HEK293T (cell line): ENCODE measurements at regions not wholly inside any gene's neighbourhood (a gene's known extent, or its start where the extent isn't known, plus 50 kb on each side); places are given as distances from the start of the nearest gene placed in this dataset.

Source experiments
- CTCF ChIA-PET: fragments of 350-600 bp; formaldehyde crosslinking; extraction: SDS; loops from one replicate; lab custom pipeline; 2021; ENCODE audit warnings: antibody characterized with exemption, inconsistent platforms; lab: Yijun Ruan, JAX
- POLR2A ChIA-PET: fragments of 350-600 bp; formaldehyde crosslinking; extraction: SDS; loops from one replicate; lab custom pipeline; 2020; ENCODE audit warnings: antibody characterized with exemption, inconsistent platforms; lab: Yijun Ruan, JAX
- DNase-seq: peaks from one replicate; pipeline ENCODE4 v3.0.0; 2012; ENCODE audit warnings: mixed read lengths; ENCODE audit errors: extremely low spot score
- ARNT ChIP-seq: fragments of 450-650 bp; IDR thresholded peaks from 2 replicates; pipeline ENCODE4 v1.6.1; 2017; ENCODE audit warnings: mild to moderate bottlenecking
- BHLHE40 ChIP-seq: fragments of 450-650 bp; IDR thresholded peaks from 2 replicates; pipeline ENCODE4 v1.6.1; 2016; ENCODE audit warnings: mild to moderate bottlenecking, moderate library complexity, borderline replicate concordance
- CTBP1 ChIP-seq: fragments of 450-650 bp; IDR thresholded peaks from 2 replicates; pipeline ENCODE4 v1.6.1; 2016; ENCODE audit warnings: borderline replicate concordance
- ELF4 ChIP-seq: fragments of 450-650 bp; IDR thresholded peaks from 2 replicates; pipeline ENCODE4 v1.6.1; 2017; ENCODE audit warnings: antibody characterized with exemption
- FOXA1 ChIP-seq: fragments of 450-650 bp; IDR thresholded peaks from 2 replicates; pipeline ENCODE4 v1.6.1; 2016; ENCODE audit warnings: mild to moderate bottlenecking
- FOXK2 ChIP-seq: fragments of 450-650 bp; IDR thresholded peaks from 2 replicates; pipeline ENCODE4 v1.6.1; 2016; ENCODE audit warnings: mild to moderate bottlenecking
- FOXM1 ChIP-seq: fragments of 450-650 bp; IDR thresholded peaks from 2 replicates; pipeline ENCODE4 v1.6.1; 2017; ENCODE audit warnings: mild to moderate bottlenecking, borderline replicate concordance
- HDGF ChIP-seq: fragments of 450-650 bp; IDR thresholded peaks from 2 replicates; pipeline ENCODE4 v1.6.1; 2017; ENCODE audit warnings: antibody characterized with exemption, borderline replicate concordance
- L3MBTL2 ChIP-seq: fragments of 450-650 bp; conservative IDR thresholded peaks from 2 replicates; pipeline ENCODE4 v1.6.1; 2016; ENCODE audit warnings: mild to moderate bottlenecking
- LEF1 ChIP-seq: fragments of 450-650 bp; IDR thresholded peaks from 2 replicates; pipeline ENCODE4 v1.6.1; 2017; ENCODE audit warnings: mild to moderate bottlenecking, borderline replicate concordance
- NFRKB ChIP-seq: fragments of 450-650 bp; IDR thresholded peaks from 2 replicates; pipeline ENCODE4 v1.6.1; 2016; ENCODE audit warnings: mild to moderate bottlenecking, moderate library complexity
- PKNOX1 ChIP-seq: fragments of 450-650 bp; IDR thresholded peaks from 2 replicates; pipeline ENCODE4 v1.6.1; 2016
- SP1 ChIP-seq: fragments of 450-650 bp; IDR thresholded peaks from 2 replicates; pipeline ENCODE4 v1.6.1; 2017
- SUZ12 ChIP-seq: fragments of 450-650 bp; IDR thresholded peaks from 2 replicates; pipeline ENCODE4 v1.6.1; 2016; ENCODE audit warnings: mild to moderate bottlenecking
- TARDBP ChIP-seq: fragments of 450-650 bp; IDR thresholded peaks from 2 replicates; pipeline ENCODE4 v1.6.1; 2016
- ZNF384 ChIP-seq: fragments of 450-650 bp; IDR thresholded peaks from 2 replicates; pipeline ENCODE4 v1.6.1; 2016

GRCh38 chr16:85330694-85331188 is 218.5 kb upstream of the CIBAR2 start:
- DNase-seq: peak; percentile 81
- CTCF ChIA-PET: interaction anchor here (0.7 to 1.3 kb wide), 8 partner anchors 10 to 326 kb away, joined by 3 to 7 read pairs (median 3); no protein-coding TSS in a partner anchor
- POLR2A ChIA-PET: no interaction called here
- no peak for TF ChIP-seq ZNF384
- no peak for TF ChIP-seq HDGF
- TF ChIP-seq NFRKB: no peak
- peak; percentile 58 for TF ChIP-seq L3MBTL2
- no peak for TF ChIP-seq FOXM1
- TF ChIP-seq FOXA1: no peak
- no peak for TF ChIP-seq LEF1

- no peak for TF ChIP-seq SUZ12
- no peak for DNase-seq
- POLR2A ChIA-PET: no interaction called here
- CTCF ChIA-PET: no interaction called here
These were observed 219.4 kb upstream of the CIBAR2 start for GRCh38 chr16:85331688-85332087.

- POLR2A ChIA-PET: no interaction called here
- TF ChIP-seq FOXA1 (no peak), TARDBP (no peak), ZNF384 (no peak), ELF4 (no peak), BHLHE40 (no peak), LEF1 (no peak), FOXM1 (no peak), ARNT (no peak), L3MBTL2 (no peak), FOXK2 (no peak), NFRKB (no peak), SP1 (no peak), PKNOX1 (no peak), HDGF (no peak), CTBP1 (no peak), SUZ12 (no peak)
- CTCF ChIA-PET: interaction anchor here (0.8 kb wide), 1 partner anchor 218 kb away, joined by 4 read pairs; no protein-coding TSS in a partner anchor
- no peak for DNase-seq
These were observed 219.9 kb upstream of the CIBAR2 start for GRCh38 chr16:85332175-85332574.

- ChIA-PET POLR2A (no interaction called here), CTCF (interaction anchor here (1.2 kb wide), 1 partner anchor 10 kb away, joined by 3 read pairs; no protein-coding TSS in a partner anchor)
- no peak for DNase-seq
- TF ChIP-seq ZNF384 (no peak), PKNOX1 (no peak), ELF4 (no peak), BHLHE40 (no peak), FOXK2 (no peak), NFRKB (no peak), L3MBTL2 (no peak)
These were observed 221.1 kb upstream of the CIBAR2 start for GRCh38 chr16:85333337-85333736.

GRCh38 chr16:85333744-85334640 is 221.7 kb upstream of the CIBAR2 start:
- no peak for TF ChIP-seq ELF4
- POLR2A ChIA-PET: no interaction called here
- CTCF ChIA-PET: interaction anchor here (0.9 to 1.7 kb wide), 3 partner anchors 9 to 36 kb away, joined by 3 to 5 read pairs (median 5); no protein-coding TSS in a partner anchor
- DNase-seq: no peak

GRCh38 chr16:85334718-85335583 is 222.7 kb upstream of the CIBAR2 start:
- POLR2A ChIA-PET: no interaction called here
- no peak for DNase-seq
- TF ChIP-seq ARNT (no peak), ELF4 (no peak), PKNOX1 (no peak), TARDBP (no peak), LEF1 (no peak), L3MBTL2 (no peak), FOXK2 (no peak), SP1 (no peak), ZNF384 (no peak), CTBP1 (no peak), BHLHE40 (no peak), SUZ12 (no peak), NFRKB (no peak), HDGF (no peak), FOXM1 (no peak), FOXA1 (no peak)
- CTCF ChIA-PET: interaction anchor here (0.6 to 1.7 kb wide), 4 partner anchors 8 to 90 kb away, joined by 3 to 5 read pairs (median 4); no protein-coding TSS in a partner anchor
